RPMI7951 (cell line): ENCODE measurements at regions not wholly inside any gene's neighbourhood (a gene's known extent, or its start where the extent isn't known, plus 50 kb on each side); places are given as distances from the start of the nearest gene placed in this dataset.
A peak's percentile ranks its signal among the peaks of the same experiment; 100 is the strongest.

Experiments
- DNase-seq: peaks from one replicate; pipeline ENCODE4 v3.0.0-alpha.2; 2012; ENCODE audit warnings: low read depth

DNA sequence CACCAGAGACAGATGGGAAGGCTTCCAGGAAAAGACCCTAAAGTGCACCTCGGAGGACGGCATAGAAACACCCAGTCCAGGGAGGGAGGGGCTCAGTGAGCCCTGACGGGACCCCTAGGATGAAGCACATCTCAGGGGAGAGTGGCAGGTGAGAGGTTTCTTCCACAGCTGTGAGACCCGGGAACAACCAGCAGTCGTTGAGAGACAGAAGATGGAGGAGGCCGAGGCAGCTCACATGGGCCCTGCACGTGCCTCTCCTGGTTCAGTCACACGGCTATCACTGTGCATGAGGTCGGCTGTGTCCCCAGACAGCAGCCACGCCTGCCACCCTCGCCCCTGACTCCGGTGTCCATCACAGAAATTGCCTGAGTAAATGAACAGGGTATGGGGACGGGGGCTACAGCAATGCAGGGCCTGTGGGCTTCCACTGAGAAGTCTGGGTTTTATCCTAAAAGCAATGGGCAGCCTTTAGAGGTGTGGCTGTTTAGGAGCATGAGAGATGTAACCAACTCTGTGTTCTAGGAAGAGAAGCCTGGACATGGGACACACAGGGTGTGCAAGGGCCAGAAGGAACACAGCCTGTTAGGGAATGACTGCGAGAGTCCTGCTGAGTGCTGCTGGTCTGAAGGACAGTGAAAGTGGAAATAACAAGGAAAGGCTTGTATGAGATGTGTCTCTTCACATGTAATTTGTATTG is 102.0 kb downstream of the TMEM18 start:
- DNase-seq: no peak

DNA sequence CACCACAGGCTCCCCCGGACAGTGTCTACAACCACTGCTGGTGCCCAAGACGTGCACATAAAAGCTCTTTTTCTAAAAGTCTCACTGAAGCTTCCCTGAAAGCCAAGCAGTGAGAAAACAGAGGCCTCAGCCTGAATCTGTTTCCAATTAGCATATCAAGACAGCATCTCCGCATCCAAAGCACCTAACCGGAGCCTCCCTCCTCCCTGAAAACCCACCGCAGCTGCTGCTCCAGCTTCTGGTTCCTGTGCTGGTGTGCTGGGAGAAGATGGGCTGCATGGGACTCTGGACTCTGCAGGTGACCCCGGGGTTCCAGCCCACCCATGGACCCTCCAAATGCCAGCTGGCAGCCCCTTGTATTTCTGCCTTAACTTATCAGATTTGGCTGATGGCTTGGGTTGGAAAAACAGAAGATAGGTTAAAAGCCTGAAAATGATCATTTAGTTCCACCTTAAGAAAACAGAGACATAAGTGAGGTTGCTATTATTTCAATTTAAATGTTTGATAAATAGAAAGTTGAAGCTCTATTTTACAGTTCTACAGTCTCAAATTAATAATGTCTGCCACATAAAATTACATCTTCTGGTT is 103.3 kb downstream of the TMEM18 start:
- peak; percentile 13 for DNase-seq

DNA sequence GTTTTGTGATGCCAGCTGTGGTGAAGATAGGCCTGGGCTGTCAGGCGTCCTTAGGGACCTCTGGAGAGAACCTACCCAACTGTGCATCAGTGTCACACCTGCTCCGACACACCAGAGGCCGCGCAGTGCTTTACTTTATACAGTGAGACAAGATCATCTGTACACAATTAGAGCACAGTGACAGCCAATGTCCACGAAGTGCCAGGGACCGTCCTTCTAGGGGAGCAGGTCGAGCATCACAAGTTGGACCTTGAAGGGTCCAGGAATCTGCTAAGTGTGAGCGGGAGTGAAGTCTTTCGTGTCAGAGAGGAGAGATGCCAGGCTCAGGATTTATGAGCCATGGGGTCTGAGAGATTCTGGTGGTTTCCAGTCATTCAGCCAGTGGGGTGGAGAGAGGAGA is 104.2 kb downstream of the TMEM18 start:
- DNase-seq: no peak

DNA sequence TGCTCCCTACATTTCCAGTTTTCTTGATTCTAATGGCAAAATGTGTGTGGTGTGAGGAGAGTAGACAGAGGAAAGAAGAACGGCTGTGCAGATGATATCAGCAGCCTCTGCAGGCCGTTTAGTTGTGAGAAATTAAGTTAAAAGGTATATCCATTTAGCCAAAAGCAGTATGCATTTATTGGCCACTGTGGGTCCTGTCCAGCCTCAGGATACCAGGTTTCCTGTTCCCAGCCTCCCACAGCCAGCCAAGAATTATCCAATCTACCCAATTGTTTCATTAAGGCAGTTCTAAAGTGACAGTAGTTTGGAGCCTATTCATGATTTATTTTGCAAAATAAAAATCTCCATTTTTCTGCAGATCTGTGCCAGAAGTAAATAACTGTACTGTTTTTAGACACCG is 107.5 kb downstream of the TMEM18 start:
- DNase-seq: no peak

DNA sequence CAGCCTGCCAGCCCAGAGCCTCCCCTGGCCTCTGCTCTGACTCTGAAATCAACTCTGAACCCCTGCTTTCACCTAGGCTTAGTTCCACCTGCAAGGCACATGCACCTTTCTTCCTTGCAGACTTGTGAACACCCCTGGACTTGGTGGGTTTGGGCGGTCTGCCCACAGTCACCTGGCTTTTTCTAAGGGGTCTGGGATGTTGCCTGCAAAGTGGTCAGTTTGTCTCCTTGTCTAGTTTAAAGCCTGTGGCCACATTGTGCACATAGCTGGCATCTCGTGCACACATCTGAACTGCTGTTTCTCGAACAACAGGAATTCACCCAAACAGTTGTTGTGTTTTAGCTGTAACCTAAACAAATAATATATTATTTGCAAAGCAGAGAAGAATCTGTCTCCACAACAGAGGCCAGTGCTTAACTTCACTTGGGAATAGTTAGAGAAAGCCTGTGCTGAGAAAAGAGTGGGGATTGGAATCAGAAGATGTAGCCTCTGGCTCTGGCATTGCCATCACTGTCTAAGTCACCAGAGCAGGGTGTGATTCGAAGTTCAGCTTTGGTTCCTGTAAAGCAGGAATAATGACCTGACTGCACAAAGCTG is 108.5 kb downstream of the TMEM18 start:
- peak; percentile 4 for DNase-seq

DNA sequence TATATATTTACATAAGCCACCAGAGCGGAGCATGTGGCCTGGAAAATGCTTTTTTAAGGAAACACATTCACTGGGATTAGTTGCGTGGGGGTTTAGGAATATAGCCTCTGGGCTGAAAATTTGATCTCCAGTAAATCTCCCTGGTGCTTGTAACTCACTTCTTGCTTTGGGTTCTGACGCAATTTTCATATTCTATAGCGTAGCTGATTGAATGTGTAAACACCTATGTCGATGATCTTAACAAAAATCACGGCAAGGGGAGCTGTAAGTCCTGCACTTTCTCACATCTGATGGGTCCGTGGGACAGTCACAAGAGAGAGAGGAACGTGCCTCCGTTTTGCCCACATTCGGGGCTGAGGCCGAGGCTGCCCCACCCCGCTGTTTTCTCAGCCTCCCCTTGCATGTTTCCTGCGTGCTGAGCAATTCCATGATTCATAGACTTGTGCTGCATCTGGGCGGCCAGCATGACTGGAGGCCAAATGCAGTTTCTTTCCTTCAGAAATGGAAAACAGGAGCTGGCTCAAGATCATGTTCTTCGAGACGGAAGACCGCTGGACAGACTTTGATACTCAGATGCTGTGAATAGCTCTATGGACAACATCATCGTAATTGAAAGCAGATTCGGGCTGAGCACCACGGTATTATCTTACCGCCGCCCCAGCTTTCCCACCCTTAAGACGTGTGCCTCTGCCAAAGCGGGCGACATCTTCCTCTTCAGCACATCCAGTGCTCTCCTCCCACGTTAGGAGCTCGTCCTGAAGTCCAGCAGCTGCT is 109.2 kb downstream of the TMEM18 start:
- DNase-seq: peak; percentile 91

DNA sequence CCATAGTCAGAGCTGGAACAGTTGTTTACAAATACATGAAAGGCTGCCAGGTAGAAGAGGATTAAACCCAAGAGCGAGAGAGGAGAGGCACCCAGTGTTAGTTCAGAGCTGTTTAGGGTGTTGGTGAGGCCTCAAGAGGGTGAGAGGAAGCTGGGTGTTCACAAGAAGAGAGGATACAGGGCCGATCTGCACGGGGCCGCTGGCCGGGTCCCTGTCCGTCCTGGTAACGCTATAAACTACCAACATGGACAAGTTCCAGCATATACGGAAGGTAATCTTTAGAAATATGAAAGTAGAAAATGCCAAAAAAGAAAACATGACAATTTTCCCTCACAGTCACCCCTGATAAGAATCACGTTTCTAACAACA is 109.7 kb downstream of the TMEM18 start:
- no peak for DNase-seq

DNA sequence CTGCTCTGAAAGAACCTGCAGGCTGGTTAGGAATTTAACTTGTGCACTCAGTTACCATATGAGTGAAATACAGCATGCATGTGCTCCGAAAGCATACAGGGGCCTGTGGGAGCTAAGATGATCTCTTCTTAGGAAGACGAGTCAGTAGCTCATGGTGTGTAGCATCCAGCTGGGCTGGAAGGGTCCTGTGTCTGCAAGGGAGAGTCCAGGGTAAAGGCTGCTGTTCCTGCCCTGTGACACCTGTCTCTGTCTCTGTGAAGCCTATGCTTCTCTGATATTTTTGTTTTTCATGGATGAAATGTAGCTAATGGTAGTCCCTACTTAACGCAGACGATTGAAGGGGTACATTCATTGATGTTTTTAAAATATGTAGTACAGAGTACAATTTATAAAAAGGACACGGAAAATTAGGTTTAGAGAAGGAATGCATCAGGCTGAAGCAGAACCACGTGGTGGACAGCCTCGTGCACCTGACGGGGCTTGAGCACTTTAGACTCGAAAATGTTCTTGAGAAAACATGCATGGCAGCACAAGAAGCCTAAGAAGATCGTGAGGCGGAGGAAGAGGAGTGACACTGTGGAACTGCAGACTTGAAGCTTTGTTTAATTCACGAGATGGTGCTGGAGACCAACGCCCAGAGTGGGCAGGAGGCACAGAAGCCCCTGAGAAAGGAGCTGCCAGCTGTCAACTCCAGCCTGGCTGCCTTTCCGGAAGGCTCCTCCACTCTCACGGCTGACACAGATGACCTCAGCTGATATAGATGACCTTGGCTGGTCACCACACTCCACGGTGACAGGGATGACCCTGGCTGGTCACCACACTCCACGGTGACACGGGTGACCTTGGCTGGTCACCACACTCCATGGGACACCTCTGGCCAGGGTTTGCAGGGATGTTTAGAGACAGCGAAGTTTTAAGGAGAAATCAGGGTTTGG is 110.6 kb downstream of the TMEM18 start:
- no peak for DNase-seq

DNA sequence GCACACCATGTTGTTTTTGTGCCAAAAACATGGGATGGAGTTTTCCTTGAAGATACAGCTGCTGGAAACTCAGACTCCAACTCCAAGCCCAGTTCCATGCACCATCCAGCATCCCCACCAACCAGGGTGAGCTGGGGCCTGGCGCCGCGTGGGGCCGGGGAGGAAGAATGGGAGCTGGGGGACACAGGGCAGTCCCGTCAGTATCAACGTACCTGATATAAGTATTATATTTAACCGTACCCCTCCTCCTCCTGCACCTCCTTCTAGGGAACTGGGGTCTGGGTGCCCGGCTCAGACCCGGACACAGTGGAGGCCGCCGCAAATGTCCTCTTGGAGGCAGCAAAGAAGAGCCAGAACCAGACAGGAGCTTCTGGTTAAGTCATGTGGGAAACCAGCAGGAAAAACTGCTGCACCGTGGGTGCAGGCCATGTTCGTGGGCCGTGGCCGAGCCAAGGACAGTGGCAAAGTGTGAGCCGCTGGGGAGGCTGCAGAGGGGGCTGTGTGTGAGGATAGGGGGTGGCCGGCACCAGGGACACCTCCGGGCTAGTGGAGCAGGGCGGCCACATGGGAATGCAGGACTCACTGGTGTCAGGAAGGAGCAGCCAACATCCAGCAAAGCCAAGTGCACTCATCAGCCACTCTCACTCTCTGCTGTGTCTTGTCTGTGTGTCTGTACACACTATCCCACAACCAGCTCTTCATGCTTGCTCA is 112.6 kb downstream of the TMEM18 start:
- no peak for DNase-seq

DNA sequence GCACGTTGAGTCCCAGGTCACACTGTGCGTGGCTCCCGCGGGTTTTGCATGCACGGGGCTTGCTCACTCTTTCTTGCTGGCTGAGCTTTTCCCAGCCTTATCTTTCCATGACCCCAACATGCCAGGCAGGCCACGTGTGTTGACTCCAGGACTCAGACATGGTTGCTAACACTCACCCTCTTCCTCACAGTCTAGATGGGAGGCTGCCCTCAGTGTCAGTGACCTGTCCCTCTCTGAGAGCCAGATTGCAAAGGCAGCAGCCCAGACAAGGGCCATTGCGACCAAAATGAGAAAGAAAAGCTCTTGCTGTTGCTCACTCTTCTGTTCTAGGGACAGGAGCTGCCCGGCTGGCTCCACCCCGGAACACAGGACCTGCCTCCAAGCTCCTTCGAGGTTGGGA is 113.7 kb downstream of the TMEM18 start:
- no peak for DNase-seq

DNA sequence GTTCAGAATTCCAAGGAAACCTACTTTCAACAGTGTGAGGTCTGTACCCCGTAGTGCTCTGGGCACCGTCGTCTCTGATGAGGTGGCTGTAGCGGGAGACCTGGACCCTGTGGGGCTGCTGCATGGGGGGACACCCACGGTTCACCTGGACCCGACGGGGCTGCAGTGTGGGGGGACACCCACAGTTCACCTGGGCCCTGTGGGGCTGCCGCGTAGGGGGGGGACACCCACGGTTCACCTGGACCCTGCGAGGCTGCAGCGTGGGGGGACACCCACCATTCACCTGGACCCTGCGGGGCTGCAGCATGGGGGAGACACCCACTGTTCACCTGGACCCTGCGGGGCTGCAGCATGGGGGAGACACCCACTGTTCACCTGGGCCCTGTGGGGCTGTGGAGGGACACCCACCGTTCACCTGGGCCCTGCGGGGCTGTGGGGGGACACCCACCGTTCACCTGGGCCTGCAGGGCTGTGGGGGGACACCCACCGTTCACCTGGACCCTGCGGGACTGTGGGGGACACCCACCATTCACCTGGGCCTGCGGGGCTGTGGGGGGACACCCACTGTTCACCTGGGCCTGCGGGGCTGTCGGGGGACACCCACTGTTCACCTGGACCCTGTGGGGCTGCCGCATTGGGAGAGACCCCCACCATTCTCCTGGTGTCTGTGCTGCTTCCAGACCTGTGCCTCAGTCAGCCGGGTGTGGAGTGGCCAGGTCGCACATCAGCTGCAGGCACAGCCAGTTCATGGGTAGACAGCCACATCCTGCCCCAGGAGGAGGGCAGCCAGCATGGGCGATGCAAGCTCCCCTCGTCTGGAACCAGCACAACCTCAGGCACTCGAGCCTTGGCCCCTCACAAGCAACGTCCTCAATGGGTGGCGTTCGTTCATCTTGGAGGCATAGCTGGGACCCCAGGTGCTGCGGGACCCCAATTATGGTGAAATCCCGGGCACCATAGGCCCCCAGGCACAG is 114.5 kb downstream of the TMEM18 start:
- DNase-seq: no peak

DNA sequence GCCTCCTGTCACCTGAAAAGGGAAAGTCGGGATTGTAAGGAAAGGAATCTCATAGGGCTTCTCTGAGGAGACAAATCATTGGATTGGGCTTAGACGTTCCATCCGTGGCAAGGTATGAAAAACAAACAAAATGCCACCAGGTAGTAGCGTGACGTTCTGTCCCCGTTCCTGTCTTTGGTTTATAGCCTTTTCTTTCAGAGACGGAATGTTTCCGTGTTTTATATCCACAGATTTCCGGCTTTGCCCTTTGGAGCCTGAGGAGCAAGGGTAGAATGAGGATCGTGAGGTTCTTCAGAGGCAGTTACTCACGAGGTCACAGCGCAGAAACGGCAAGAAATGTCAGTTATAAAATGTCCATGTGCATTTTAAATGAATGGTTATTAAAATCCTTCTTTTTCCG is 118.3 kb downstream of the TMEM18 start:
- DNase-seq: no peak

DNA sequence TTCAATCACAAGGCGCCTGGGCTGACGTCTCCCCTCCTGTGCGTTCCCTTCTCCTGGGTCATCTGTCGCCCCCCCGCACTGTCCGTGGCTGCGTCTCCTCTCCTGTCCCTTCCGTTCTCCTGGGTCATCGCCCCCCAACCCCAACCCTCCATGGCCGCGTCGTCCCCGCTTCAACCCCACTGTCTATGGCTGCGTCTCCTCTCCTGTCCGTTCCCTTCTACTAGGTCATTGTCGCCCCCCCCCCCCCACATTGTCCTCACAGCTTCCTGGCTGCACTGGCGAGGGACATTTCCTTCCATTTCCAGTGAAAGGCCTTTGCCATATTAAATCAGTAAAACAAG is 118.9 kb downstream of the TMEM18 start:
- DNase-seq: no peak

DNA sequence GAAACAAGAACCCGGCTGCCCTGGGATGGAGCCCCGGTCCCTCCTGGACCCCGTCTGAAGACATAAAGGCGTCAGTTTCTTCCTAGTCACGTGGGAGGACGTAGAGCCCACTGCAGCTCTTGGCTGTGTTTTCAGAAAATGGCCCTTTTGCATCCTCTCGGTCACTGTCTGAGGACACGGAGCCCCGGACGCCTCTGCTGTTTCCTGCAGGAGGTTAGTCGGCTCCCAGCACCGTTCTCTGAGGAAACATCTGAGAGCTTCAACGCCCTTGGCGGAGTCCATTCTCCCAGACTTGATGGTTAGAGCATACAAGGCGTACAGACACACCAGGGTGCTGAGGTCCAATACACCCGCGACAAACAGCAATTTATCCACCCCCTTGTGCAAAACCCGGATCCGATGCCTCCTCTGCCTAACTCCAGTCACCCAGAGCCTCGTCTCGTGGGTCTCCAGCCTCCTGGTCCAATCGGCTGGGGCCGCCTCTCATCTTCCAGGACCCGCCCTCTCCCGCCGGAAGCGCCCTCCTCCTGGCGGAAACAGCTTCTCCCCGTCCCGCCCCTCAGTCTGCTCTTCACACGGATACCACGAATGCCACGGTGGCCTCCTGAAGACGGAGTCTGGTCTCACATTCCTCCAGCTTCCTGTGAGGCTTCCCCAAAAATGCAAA is 119.4 kb downstream of the TMEM18 start:
- no peak for DNase-seq

DNA sequence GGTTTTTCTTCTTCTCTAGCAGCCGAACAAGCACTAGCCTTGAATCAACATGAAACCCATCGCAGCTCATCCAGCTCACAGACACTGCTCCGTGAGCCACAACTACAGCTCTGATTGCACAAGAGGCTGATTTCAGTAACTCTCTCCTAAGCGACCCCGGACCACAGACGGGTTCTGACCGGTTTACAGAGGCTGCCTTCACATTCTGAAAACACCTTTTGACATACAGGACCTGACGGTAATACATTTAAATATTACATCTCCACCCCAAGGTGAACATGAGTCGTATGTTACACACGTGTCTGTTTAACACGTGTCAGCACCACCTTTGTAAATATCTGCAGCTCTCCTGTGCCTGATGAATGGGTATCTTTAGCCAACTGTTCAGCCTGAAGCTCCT is 120.7 kb downstream of the TMEM18 start:
- DNase-seq: no peak

DNA sequence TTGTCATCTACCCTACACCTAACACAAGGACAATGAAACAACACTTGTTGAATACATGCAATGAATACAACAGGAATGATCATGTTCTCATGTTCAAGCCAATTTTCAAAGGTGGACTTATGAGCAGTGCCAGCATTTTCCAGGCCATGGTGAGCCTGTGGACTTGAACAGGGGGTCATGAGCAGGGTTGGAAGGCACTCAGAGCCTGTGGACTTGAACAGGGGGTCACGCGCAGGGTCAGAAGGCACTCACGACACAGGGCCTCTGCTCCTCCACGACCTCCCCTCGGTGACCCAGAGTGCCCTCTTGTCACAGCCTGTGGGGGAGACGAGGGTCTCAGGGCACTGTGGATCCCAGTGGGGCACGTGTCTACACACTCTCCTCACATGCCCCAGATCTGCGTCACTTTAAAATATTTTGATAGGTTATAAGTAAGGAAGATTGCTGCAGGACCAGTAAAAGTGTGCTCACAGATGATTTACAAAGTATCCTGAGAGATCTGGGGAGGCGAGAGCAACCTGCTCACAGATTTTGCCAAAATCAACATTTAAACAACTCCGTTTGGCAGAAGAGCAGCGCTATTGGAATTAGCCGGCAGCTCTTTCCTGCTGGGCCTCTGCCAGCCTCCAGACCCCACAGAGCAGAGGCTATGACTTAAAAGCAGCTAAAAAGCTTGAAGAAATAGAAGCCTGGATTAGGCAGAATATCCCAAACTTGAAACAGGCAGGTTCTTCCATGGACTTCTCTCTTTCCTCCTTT is 121.9 kb downstream of the TMEM18 start:
- peak; percentile 19 for DNase-seq

DNA sequence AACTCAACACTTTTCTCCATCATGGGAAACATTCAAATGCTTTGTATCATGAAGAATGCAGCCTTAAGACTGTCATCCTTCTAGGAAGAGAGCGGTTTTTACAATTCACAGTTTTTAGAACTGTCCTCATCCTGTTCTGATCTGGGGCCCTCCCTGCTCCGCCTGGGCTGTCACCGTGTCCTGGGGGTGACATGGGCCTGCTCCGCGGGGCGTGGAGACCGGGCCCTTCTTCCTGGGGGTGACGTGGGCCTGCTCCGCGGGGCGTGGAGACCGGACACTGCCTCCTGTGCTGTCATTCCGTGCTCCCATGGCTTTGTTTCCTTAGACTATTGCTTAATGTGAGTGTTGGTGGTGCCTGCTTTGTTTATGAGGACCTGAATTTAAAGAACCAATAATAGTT is 122.8 kb downstream of the TMEM18 start:
- no peak for DNase-seq

DNA sequence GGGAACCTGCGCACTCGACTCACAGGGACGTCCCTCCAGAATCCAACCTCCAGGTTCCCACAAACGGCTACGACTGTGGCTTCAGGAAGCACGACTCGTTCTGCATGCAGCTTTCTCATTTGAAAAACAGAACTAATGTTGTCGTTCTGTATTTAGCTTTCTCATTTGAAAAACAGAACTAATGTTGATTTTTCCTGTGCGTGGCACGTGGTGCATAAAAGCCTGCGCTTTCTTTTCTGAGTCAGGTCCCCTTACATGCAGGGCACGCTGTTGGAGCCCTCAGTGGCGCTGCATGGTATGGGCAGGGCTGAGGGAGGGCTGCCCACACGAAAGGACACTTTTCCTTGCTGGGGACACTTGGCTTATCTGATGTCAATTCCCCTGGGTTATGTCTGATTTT is 124.3 kb downstream of the TMEM18 start:
- DNase-seq: no peak

DNA sequence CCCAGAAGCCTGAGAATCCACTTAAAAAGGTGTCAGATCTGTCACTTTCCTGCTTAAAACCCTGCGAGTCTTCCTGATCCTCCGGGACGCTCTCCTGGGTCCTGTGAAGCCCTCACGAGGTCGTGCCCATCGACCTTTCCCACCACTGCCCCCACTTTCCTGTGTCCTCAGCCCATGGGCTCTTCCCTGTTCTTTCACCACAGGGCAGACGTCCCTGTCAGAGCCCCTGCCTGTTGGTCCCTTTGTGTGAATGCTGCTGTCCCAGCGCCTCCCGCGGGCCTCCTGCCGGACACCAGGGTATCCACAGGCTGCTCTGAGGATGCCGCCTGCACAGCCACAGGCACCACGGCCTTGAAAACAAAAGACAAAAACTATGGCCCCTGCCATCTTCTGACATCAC is 125.6 kb downstream of the TMEM18 start:
- DNase-seq: no peak
